DMS114 treated with DMSO at 0.1 percent for 48 hours (cell line): ENCODE measurements at regions not wholly inside any gene's neighbourhood (a gene's known extent, or its start where the extent isn't known, plus 50 kb on each side); places are given as distances from the start of the nearest gene placed in this dataset.
A peak's percentile ranks its signal among the peaks of the same experiment; 100 is the strongest.

Experiments
- DNase-seq: peaks from one replicate; lab custom pipeline; 2025; ENCODE audit not compliant: unreplicated experiment; lab: John Stamatoyannopoulos, UW

DNA sequence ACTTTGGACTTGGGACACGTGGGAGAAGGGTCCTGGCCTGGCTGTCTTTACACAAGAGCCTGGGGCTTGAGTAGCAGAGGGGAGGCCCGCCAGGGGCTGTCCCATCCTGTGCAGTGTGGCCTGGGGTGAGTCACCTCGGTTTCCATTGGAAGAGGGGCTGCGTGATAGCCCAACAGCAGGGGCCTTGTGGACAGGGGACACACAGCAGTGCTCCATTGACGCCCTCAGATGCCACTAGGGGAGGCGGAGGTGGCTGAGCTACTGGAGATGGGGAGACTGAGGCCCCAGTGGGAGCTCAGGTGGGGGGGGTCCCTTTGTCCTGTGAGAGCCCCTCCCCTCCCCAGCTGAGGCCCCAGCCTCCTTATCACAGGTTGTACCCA lies 50.0 kb upstream of the RNU6ATAC start:
- DNase-seq = no peak

DNA sequence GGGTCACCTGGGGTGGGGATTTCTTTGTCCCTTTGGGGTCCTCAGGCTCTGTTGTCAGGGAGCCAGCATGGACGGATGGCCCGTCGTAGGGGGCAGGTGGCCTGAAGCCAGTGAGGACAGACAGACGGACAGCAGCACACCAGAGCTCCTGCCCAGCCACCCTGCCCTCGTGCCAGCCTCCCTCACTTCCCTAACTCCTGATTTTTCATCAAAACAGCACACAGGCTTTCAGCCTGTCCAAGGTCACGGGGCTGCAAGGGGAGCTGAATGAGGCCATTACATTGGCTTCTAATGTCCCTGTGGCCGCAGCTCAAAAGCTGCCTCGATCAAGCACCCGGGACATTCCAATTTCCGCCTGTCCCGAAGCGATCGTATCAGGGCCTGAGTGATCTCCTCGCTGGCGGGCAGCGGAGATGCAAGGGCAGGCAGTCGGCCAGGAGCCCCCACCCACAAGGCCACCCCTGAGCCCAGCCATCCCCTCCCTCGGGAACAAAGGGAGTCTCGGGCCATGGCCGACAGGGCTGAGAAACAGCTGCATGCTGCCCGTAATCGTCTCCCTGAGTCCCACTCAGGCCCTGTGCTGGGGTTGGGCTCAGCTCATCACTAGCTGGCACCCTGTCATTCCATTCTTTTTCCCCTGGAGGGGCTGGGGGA lies 50.5 kb upstream of the RNU6ATAC start:
- DNase-seq = no peak

DNA sequence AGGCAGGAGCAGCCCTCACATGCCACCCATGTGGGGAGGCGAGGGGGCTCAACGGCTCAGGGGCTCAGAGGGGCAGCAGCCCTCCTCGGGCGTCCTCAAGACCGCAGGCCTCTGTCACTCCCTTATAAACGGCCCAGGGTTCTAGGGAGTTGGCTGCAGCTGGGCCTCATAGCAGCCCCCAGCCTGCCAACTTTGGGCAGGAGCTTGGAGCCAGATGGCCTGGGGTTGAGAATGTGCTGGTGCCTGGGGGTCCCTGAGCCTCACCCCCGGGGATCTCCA lies 51.0 kb upstream of the RNU6ATAC start:
- no peak for DNase-seq

DNA sequence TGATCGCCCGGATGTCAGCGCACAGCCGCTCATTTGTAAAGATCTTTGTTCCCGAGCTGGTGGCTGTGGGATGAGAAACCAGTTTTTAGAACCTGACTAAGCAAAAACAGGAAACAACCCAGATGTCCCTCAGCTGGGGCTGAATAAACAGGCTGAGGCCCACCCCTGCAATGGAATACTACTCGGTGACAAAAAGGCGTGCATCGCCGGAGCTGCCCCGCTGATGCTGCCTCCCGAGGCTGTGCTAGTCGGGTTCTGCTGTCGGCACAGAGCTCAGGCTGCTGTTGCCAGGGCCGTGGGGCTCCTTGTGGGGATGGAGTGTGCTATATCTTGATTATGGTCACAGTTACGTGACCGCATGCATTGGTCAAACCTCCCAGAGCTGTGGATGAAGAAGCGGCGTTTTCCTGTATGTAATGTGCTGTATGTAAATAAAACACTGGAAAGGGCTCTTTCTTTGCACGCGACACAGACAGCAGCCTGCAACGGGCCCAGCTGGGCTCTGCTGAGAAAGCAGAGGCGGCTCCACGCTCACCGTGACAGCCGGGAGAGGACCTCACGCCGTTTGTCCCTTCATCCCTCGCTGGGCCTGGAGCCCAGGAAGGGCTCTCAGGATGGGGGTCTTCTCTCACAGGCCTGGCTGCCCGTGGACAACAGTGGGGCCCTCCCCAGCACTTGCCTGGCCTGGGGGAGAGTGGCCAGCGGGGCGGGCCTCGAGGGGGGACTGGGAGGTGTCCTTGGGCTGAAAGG lies 51.5 kb upstream of the RNU6ATAC start:
- DNase-seq = no peak

DNA sequence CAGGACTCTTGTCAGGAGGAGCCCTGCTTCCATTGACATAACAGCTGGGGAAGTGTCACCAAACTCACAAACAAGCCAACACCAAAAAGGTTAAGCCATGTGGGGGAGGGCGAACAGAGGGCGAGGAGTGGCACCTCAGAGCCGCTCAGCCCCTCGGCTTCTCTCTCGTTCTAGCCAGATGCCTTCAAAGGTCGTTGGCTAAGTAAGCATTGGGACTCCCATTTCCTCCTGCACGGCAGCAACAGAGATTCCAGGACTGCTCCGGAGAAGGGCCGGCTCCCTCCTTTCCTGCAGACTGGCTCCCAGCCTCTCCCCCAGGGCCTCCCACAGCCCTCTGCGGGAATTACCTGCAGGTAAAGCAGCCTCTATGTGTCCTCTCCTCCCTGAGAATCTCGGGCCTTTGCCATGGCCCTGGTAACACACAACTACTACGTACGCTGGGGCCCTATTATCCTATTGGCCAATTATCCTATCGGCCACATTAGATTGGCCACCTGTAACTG lies 52.1 kb upstream of the RNU6ATAC start:
- no peak for DNase-seq

DNA sequence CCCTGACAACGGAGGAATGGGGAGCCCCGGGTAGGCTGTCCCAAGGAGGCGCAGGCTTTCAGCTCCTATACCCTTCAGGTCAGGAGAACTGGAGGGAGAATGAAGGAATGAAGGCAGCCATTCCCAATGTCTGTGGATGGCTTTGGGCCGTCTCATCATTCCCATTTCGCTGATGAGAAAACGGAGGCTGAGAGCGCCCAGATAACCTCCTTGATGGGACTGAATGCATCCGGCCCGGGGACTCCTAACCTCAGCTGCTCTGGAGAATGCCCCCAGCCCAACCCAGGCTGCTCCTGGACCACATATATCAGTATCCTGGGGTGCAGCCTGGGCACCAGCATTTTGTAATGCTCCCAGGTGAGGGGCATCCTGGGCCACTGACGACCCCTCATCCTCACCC lies 52.6 kb upstream of the RNU6ATAC start:
- DNase-seq = no peak

DNA sequence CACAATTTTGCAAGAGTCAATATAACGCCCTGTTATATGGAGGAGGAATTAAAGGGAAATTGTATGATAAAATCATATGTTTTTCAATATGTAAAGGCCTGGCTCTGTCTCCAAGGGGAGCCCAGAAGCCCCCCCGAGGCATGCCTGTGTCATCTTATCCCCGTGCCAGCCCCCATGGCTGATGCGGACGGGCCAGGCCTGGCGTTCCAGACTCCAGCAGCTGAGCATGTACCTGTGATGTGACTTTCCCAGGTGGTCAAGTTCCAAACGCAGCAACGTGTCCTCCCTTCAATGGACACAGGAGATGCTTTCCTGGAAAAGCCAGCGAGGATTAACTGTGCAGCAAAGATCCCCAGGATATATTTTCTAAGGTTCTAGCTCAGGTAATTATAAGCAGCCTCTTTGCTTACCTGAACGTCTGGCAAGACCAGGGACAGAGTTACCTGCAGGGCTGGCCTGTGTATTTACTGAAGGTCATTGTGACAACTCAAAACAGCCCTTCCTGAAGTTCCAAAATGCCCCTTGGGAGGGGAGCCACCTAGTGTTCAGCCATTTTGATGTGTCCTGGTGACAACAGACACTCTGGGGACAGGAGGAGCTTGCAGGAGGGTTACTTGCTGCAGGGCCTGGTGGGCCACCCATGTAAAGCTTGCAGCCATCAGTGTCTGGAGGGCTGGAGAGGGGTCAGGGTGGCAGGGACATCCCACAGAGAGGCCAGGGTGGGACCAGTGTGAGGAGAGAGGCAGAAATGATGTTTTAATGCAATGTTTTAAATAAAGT lies 53.3 kb upstream of the RNU6ATAC start:
- peak; percentile 12 for DNase-seq

DNA sequence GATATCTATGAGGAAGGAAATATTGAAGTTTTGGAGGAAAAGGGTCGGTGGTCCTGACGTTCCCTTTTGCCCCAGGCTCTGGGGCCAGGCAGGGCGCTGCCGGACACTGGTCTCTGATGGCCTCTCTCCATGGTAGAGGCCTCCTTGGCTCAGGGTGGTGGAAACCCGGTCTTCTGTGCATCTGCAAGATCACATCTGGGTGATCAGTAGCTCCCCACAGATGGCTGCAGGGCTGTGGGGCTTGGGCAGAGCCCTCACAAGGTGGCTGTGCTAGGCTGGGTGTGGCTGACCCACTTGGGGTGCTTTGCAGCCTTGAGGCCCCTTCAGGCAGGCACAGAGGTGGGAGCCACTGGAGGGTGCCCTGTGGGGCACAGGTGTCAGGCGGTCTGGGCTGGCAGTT lies 53.9 kb upstream of the RNU6ATAC start:
- no peak for DNase-seq

DNA sequence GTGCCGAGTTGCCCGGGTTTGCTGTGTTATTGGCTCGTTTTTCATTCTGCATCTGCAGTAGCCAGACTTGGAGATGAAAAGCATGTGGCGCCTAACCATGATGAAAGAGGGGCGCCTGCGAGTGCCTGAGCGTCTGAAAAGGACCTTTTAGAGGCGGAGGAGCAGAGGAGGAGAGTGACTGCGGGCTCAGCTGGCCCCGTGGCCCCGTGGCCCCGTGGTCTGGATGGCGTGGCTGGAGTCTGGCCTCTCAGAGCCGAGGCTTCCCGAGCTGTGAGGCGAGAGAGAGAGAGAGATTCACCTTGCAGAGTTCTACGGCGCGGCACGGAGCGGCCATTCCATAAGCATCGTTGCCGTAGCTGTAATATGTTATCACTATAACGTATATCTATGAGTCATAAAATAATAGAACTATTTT lies 55.3 kb upstream of the RNU6ATAC start:
- no peak for DNase-seq

DNA sequence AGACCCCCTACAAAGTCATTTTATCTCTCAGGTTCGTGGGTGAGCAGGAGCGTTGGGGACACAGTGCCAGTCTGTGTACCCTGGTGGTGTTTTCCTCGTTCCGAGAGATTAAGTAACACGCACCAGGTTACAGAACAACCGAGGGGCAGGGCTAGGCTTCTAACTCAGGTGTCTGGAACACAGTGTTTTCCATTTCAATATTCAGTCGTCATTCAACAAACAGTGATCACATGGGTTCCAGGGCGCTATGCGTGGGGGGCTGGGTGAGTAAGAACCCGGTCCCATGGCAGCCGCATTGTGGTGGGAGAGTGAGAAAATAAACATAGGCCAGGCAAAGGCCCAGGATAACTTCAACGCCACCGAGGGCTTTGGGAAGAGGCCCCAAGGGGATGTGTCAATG lies 55.9 kb upstream of the RNU6ATAC start:
- DNase-seq = no peak

DNA sequence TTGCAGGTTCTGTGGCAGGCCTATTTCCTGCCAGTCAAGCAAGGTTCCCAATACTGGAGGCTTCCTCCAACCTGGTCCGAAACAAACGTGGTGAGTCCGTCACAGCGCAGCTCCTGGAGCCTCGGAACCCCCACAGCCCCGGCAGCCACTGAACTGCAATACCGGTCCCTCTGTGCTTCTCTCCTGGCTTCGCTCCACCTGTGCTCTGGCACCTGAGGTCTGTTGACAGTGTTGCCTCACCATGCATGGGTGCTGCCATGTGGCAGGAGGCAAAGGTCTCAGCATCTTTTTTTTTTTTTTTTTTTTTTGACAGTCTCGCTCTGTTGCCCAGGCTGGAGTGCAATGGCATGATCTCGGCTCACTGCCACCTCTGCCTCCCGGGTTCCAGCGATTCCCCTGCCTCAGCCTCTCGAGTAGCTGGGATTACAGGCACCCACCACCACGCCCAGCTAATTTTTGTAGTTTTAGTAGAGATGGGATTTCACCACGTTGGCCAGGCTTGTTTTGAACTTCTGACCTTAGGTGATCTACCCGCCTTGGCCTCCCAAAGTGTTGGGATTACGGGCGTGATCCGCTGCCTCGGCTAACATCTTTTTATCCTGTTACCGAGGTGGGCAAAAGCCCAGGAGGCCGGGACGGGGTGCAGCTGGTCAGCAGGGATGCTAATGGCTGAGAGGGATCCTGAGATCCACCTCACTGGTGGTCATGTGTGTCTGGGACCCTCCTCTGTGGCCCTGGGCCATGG lies 57.1 kb upstream of the RNU6ATAC start:
- no peak for DNase-seq

DNA sequence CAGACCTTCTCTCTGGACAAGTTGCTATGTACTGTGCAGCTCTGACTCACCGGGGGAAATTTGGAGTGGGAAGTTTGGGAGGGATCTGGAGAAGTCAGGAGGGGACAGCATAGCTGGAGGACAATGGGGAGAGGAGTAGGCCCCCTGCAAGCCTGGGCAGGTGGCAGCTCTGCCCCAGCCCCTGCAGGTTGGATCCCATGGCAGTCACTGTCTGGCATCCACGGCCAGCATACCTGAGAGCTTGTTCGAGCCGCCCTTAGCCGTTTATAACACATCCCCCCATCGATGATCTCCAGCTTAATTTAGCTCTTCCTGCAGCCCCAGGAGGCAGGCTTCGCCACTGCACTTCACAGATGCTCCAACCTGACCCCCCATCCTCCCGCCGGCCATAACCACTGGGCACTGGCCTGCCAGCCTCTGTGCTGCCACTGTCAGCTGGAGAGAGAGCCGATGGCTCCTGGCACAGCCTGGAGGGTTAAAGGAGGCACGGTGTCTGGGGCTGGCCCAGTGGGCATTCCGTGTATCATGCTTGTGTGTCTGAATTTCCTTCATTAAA lies 57.7 kb upstream of the RNU6ATAC start:
- DNase-seq = no peak

DNA sequence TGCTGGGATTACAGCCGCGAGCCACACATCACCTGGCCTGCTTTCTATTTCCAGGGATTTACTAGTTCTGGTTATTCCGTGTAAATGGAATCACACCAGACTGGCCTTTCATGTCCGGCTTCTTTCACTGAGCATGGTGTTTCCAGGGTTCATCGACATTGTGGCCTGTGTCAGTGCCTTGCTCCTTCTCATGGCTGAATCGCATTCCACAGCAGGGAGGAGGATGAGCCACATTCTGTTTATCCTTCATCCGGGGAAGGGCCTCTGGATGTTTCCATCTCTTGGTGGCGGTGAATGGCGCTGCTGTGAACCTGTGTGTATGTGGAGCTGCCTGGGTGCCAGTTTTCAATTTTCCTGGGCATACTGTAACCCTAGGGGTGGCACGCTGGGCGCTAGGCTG lies 58.7 kb upstream of the RNU6ATAC start:
- DNase-seq = no peak

DNA sequence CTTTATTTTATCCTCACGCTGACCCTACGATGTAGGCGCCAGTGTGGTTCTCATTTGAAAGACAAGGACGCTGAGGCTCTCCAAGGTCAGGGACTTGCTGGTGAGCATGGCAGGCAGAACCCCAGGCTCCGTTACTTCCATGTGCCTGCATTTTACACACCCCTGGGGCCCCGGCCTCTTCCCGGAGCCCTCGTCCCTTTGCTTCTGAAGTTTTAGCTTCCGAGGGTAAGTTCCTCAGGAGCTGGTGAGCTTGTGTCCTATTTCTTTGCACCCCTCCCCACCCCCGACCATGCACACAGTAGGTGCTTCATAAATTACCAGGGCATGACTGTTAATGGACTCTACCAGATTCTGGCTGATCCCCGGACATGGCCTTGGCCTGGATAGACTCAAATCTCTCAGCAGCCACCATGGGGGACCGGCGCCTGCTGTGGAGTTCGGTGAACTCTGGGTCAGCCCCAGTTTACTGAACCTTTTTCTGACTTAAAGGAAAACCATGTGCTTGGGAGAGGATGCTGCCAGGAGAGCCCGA lies 59.3 kb upstream of the RNU6ATAC start:
- DNase-seq = no peak

DNA sequence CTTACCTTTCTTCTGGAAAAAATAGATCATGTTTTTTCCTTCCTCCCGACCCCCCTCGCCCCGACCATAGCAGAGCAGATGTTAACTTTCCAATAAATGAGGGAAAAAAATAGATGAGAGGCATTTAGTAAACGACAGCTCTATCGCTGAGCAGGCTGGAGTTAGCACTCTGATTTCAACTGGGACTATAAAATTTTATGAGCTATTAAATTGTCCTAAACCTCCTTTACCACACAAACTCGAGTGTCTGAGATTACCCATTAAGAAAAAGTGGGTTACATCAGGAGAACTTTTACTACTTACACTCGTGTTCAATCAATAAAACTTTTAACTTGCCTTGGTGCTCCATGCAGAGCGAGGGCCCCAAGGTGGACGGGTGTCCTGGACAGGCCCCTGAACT lies 59.8 kb upstream of the RNU6ATAC start:
- DNase-seq = no peak

DNA sequence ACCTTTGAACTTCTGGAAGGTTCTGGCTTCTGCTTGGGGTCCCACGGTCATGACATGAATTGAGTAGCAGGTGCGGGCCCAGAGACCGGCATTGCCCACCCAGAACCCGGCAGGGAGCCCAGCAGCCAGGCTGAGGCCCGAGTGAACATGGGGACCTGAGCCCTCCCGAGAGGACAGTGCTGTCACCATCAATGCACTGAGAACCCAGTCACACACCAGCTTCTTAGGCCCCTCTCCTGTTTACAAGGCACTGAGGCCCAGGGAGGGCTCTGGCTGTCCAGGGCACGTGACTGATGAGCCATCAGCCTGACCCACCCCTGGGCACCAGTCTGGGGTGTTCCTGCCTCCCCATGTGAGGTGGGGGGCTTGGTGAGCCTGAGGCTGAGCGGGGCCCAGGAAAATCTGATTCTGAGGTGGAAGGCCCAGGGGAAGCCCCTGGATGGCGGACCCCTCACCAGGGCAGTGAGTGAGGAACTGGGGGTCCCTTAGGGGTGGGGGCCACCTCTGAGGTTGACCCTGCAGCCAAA lies 60.3 kb upstream of the RNU6ATAC start:
- DNase-seq = no peak

DNA sequence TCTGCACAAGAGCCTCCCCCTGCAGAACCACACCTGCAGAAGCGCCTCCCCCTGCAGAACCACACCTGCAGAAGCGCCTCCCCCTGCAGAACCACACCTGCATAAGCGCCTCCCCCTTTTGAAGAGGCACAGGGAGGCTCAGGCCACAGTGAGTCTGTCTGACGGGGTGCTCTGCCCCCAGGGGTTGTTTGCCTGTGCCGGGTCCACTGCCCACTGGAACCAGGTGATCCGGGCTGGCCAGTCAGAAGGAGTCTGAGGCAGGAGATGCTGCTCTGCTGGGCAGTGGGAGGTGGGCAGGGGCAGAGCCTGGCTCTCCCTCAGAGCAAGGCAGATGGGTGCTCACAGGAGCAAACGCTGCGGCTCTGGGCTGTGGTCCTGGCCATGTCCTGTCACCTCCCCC lies 60.8 kb upstream of the RNU6ATAC start:
- no peak for DNase-seq

DNA sequence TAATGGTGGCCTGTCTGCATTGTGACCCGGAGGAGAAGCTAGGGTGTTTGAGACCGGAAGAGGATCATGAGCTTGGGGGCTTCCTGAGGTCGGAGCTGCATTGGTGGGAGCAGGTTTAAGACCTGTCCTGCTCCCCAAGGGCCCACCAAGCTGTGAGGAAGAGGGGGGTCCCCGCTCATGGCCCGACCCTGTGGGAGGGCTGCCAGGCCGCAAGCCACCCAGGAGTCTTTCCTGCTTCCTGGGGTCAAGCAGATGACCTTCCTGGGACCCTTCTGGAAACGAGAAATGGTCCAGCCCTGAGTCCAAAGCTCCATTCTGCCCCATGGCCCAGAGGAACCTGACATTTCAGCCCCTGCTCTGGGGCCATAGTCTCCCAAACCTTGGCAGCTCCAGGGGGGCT lies 61.5 kb upstream of the RNU6ATAC start:
- DNase-seq = no peak

DNA sequence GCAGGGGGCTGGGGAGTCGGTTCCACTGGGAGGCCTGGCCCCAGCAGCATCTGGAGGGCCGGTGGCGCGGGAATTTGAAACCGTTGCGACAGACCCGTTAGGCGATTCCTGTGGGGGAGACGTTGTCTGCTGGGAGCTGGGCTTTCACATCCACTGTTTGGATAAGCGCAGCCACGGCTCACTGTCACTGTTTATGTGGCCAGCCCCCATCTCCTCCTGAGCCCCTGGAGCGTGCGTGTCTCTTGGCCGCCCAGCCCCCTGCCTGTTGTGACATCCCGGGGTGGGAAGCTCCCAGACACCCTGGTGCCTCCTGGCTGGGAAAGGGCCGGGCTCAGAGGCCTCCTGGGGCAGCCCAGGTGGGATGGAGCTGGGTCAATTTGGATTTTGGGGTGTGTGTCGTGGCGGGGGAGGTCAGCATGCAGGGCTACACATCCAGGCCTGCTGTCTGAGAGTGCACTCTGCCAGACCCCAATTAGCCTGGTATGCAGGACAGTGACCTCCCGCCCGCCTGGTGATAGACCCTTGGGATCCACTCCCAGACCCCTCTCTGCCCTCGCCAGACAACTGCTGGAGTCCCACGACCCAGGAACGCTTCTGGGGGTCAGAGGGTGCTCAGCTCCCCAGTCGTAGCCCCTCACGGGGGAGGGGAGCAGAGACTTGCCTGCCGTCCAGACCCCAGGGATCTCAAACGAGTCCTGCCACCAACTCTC lies 62.0 kb upstream of the RNU6ATAC start:
- no peak for DNase-seq
